Mesenchymal stem cell (in vitro differentiated cells and primary cell): ENCODE measurements at regions not wholly inside any gene's neighbourhood (a gene's known extent, or its start where the extent isn't known, plus 50 kb on each side); places are given as distances from the start of the nearest gene placed in this dataset.

Experiments used
- DNase-seq: peaks from one replicate; pipeline ENCODE4 v3.0.0-alpha.2; 2013
- H2AFZ ChIP-seq: one replicate; pipeline ENCODE4 v1.6.1; 2013; ENCODE audit warnings: low read depth, mild to moderate bottlenecking, control low read depth, inconsistent platforms, low read length, moderate library complexity
- H2AK5ac ChIP-seq: 2 replicates; pipeline ENCODE4 v1.6.1; 2013; ENCODE audit warnings: low read length, moderate library complexity, mild to moderate bottlenecking, inconsistent platforms; ENCODE audit not compliant: severe bottlenecking
- H2BK120ac ChIP-seq: one replicate; pipeline ENCODE4 v1.6.1; 2013; ENCODE audit warnings: low read depth, mild to moderate bottlenecking, inconsistent platforms, low read length, moderate library complexity
- H2BK12ac ChIP-seq, 2 experiments: one replicate each; pipeline ENCODE4 v1.6.1; 2013; ENCODE audit warnings: inconsistent platforms in 2 of 2, low read length in 2 of 2, mild to moderate bottlenecking in 2 of 2, moderate library complexity in 2 of 2, control low read depth in 1 of 2
- H2BK15ac ChIP-seq: one replicate; pipeline ENCODE4 v1.6.1; 2013; ENCODE audit warnings: mild to moderate bottlenecking, low read depth, inconsistent platforms; ENCODE audit not compliant: poor library complexity, severe bottlenecking
- H2BK5ac ChIP-seq: 2 replicates; pipeline ENCODE4 v1.6.1; 2013; ENCODE audit warnings: low read depth, mild to moderate bottlenecking, low read length, control low read depth, inconsistent platforms; ENCODE audit not compliant: poor library complexity, severe bottlenecking
- H3K14ac ChIP-seq, 2 experiments: one replicate each; pipeline ENCODE4 v1.6.1; 2013; ENCODE audit warnings: inconsistent platforms in 2 of 2, low read length in 2 of 2, control low read depth in 1 of 2, mild to moderate bottlenecking in 1 of 2, moderate library complexity in 1 of 2
- H3K18ac ChIP-seq, 2 experiments: one replicate each; pipeline ENCODE4 v1.6.1; 2013; ENCODE audit warnings: inconsistent platforms in 2 of 2, low read length in 2 of 2, control low read depth in 1 of 2, low read depth in 1 of 2, mild to moderate bottlenecking in 1 of 2
- H3K23ac ChIP-seq, 2 experiments: one replicate each; pipeline ENCODE4 v1.6.1; 2013; ENCODE audit warnings: inconsistent platforms in 2 of 2, low read length in 2 of 2, mild to moderate bottlenecking in 2 of 2, moderate library complexity in 2 of 2, control low read depth in 1 of 2
- H3K27ac ChIP-seq: 2 replicates; pipeline ENCODE4 v1.5.1; 2013; ENCODE audit warnings: mild to moderate bottlenecking, moderate library complexity, low read length, control low read depth, inconsistent platforms; ENCODE audit not compliant: poor library complexity, severe bottlenecking
- H3K27me3 ChIP-seq, 2 experiments: 2 replicates each; pipeline versions ENCODE4 v1.6.1 to v1.7.0; 2013; ENCODE audit warnings: low read length in 2 of 2, mild to moderate bottlenecking in 2 of 2, moderate library complexity in 2 of 2, control low read depth in 1 of 2, inconsistent platforms in 1 of 2; ENCODE audit not compliant: control insufficient read depth in 1 of 2, insufficient read depth in 1 of 2
- H3K36me3 ChIP-seq, 2 experiments: 2 replicates each; pipeline versions ENCODE4 v1.6.1 to v1.7.0; 2013; ENCODE audit warnings: low read length in 2 of 2, control low read depth in 1 of 2, inconsistent platforms in 1 of 2, low read depth in 1 of 2, mild to moderate bottlenecking in 1 of 2; ENCODE audit not compliant: insufficient read depth in 2 of 2, control insufficient read depth in 1 of 2
- H3K4ac ChIP-seq, 2 experiments: one replicate each; pipeline ENCODE4 v1.6.1; 2013; ENCODE audit warnings: inconsistent platforms in 2 of 2, low read length in 2 of 2, mild to moderate bottlenecking in 2 of 2, moderate library complexity in 2 of 2, control low read depth in 1 of 2, low read depth in 1 of 2
- H3K4me1 ChIP-seq: 2 replicates; pipeline ENCODE4 v1.6.1; 2013; ENCODE audit warnings: low read depth, low read length, control low read depth; ENCODE audit not compliant: control insufficient read depth, insufficient read depth
- H3K4me2 ChIP-seq: 2 replicates; pipeline ENCODE4 v1.6.1; 2013; ENCODE audit warnings: low read length, mild to moderate bottlenecking, inconsistent platforms; ENCODE audit not compliant: poor library complexity, severe bottlenecking
- H3K4me3 ChIP-seq, 2 experiments: 2 replicates each; pipeline versions ENCODE4 v1.5.1 to v1.7.0; 2013; ENCODE audit warnings: low read length in 2 of 2, mild to moderate bottlenecking in 2 of 2, control low read depth in 1 of 2, low read depth in 1 of 2; ENCODE audit not compliant: insufficient read depth in 1 of 2
- H3K79me1 ChIP-seq: replicated peaks from 2 replicates; pipeline ENCODE4 v1.6.1; 2013; ENCODE audit warnings: mild to moderate bottlenecking, control low read depth, low read length, inconsistent platforms; ENCODE audit not compliant: poor library complexity, severe bottlenecking
- H3K9ac ChIP-seq: 2 replicates; pipeline ENCODE4 v1.7.0; 2013; ENCODE audit warnings: mild to moderate bottlenecking, low read length, moderate library complexity
- H3K9me3 ChIP-seq: 2 replicates; pipeline ENCODE4 v1.7.0; 2013; ENCODE audit warnings: mild to moderate bottlenecking, low read length; ENCODE audit not compliant: control insufficient read depth
- H4K8ac ChIP-seq: one replicate; pipeline ENCODE4 v1.6.1; 2013; ENCODE audit warnings: inconsistent platforms, mild to moderate bottlenecking, low read length, moderate library complexity
- H4K91ac ChIP-seq: one replicate; pipeline ENCODE4 v1.6.1; 2013; ENCODE audit warnings: mild to moderate bottlenecking, low read length, inconsistent platforms
- WGBS: methylation state at CpG from one replicate; pipeline ENCODE4 v1.1.7; 2013; ENCODE audit warnings: mixed read lengths; 5-methylcytosine and 5-hydroxymethylcytosine counted together

- no peak overlapping the region for H2BK15ac ChIP-seq
- no peak overlapping the region for H3K14ac ChIP-seq
- H3K23ac ChIP-seq = no peak overlapping the region
- H3K9ac ChIP-seq = no peak overlapping the region
- no peak for DNase-seq
- no peak overlapping the region for H3K18ac ChIP-seq
- no peak overlapping the region for H2AFZ ChIP-seq
- no peak overlapping the region for H3K4me3 ChIP-seq
- no peak overlapping the region for H3K4ac ChIP-seq
- no peak overlapping the region for H3K27ac ChIP-seq
- H4K8ac ChIP-seq = no peak overlapping the region
- no peak overlapping the region for H3K4me2 ChIP-seq
- H3K4me1 ChIP-seq = no peaks in the 10 kb centered on the region
- H2BK5ac ChIP-seq = no peak overlapping the region
- H2BK12ac ChIP-seq = no peak overlapping the region
- no peak overlapping the region for H4K91ac ChIP-seq
- no peak overlapping the region for H2AK5ac ChIP-seq
- no peaks in the 10 kb centered on the region for H3K79me1 ChIP-seq
- H2BK120ac ChIP-seq = no peak overlapping the region
- no peaks in the 10 kb centered on the region for H3K9me3 ChIP-seq
- no peaks in the 10 kb centered on the region for H3K27me3 ChIP-seq
- no peaks in the 10 kb centered on the region for H3K36me3 ChIP-seq
These were observed 132.4 kb downstream of the TXNL1 start for GRCh38 chr18:56505971-56506370.

GRCh38 chr18:56505293-56505692 lies 133.1 kb downstream of the TXNL1 start:
- WGBS = 87% methylated on average over 3 of the region's 3 CpGs
- no peak overlapping the region for H3K27ac ChIP-seq
- no peak overlapping the region for H2BK120ac ChIP-seq

GRCh38 chr18:56501896-56502295 lies 136.5 kb downstream of the TXNL1 start:
- no peak overlapping the region for H2BK12ac ChIP-seq
- no peak overlapping the region for H2BK5ac ChIP-seq
- H3K23ac ChIP-seq = no peak overlapping the region
- H3K18ac ChIP-seq = no peak overlapping the region
- H3K4me1 ChIP-seq = no peaks in the 10 kb centered on the region
- H2AFZ ChIP-seq = no peak overlapping the region
- H3K4me2 ChIP-seq = no peak overlapping the region
- no peak overlapping the region for H3K27ac ChIP-seq
- no peaks in the 10 kb centered on the region for H3K36me3 ChIP-seq
- no peaks in the 10 kb centered on the region for H3K79me1 ChIP-seq
- H3K9ac ChIP-seq = no peak overlapping the region
- DNase-seq = no peak
- no peak overlapping the region for H3K4ac ChIP-seq
- no peak overlapping the region for H2AK5ac ChIP-seq
- 71% methylated on average over 1 of the region's 3 CpGs for WGBS
- no peak overlapping the region for H4K91ac ChIP-seq
- H2BK120ac ChIP-seq = no peak overlapping the region
- no peak overlapping the region for H3K4me3 ChIP-seq
- no peak overlapping the region for H3K14ac ChIP-seq
- no peaks in the 10 kb centered on the region for H3K9me3 ChIP-seq
- H3K27me3 ChIP-seq = no peaks in the 10 kb centered on the region
- H4K8ac ChIP-seq = no peak overlapping the region
- no peak overlapping the region for H2BK15ac ChIP-seq

More at GRCh38 chr18:56505293-56505692, 133.1 kb downstream of the TXNL1 start:
- Histone ChIP-seq H3K36me3 (no peaks in the 10 kb centered on the region), H2AFZ (no peak overlapping the region), H3K23ac (no peak overlapping the region), H3K4me3 (no peak overlapping the region), H2AK5ac (no peak overlapping the region), H4K91ac (no peak overlapping the region), H2BK15ac (no peak overlapping the region), H3K18ac (no peak overlapping the region), H3K9me3 (no peaks in the 10 kb centered on the region), H2BK5ac (no peak overlapping the region), H3K27me3 (no peaks in the 10 kb centered on the region), H4K8ac (no peak overlapping the region), H3K79me1 (no peaks in the 10 kb centered on the region), H3K4me2 (no peak overlapping the region), H3K9ac (no peak overlapping the region), H2BK12ac (no peak overlapping the region), H3K14ac (no peak overlapping the region), H3K4ac (no peak overlapping the region), H3K4me1 (no peaks in the 10 kb centered on the region)
- DNase-seq = no peak

GRCh38 chr18:56495884-56496283 lies 142.5 kb downstream of the TXNL1 start:
- Histone ChIP-seq H2BK15ac (no peak overlapping the region), H3K4ac (no peak overlapping the region), H3K4me2 (no peak overlapping the region), H3K27me3 (no peaks in the 10 kb centered on the region), H3K9ac (no peak overlapping the region), H2BK12ac (no peak overlapping the region), H3K36me3 (no peaks in the 10 kb centered on the region), H3K27ac (no peak overlapping the region), H2BK5ac (no peak overlapping the region), H4K91ac (no peak overlapping the region), H3K14ac (no peak overlapping the region), H2AFZ (no peak overlapping the region), H3K4me3 (no peak overlapping the region), H2BK120ac (no peak overlapping the region), H2AK5ac (no peak overlapping the region), H3K4me1 (no peaks in the 10 kb centered on the region), H3K9me3 (no peaks in the 10 kb centered on the region), H3K79me1 (no peaks in the 10 kb centered on the region), H3K18ac (no peak overlapping the region), H4K8ac (no peak overlapping the region), H3K23ac (no peak overlapping the region)
- 80% methylated on average over 3 of the region's 3 CpGs for WGBS
- no peak for DNase-seq
